Sigmoid colon (tissue), 6 donors: ENCODE measurements at regions not wholly inside any gene's neighbourhood (a gene's known extent, or its start where the extent isn't known, plus 50 kb on each side); places are given as distances from the start of the nearest gene placed in this dataset.

Experiments
- DNase-seq: peaks from one replicate; pipeline ENCODE4 v3.0.0-alpha.2; 2019
- H3K27ac ChIP-seq, 4 donors: fragments of 200-600 bp; sonication (generic); one replicate each; pipeline ENCODE4 v1.5.1; 2016 to 2019; ENCODE audit warnings: mild to moderate bottlenecking in 1 of 4
- H3K27me3 ChIP-seq, 3 donors: fragments of 200-600 bp; sonication (generic); one replicate each; pipeline ENCODE4 v1.5.1; 2019; ENCODE audit warnings: mild to moderate bottlenecking in 1 of 3
- H3K36me3 ChIP-seq, 4 donors: fragments of 200-600 bp; sonication (generic); one replicate each; pipeline ENCODE4 v1.5.1; 2016 to 2019
- H3K4me1 ChIP-seq, 4 donors: fragments of 200-600 bp; sonication (generic); one replicate each; pipeline ENCODE4 v1.5.1; 2017 to 2019
- H3K4me3 ChIP-seq, 4 donors: fragments of 200-600 bp; sonication (generic); one replicate each; pipeline ENCODE4 v1.5.1; 2017 to 2019; ENCODE audit warnings: mild to moderate bottlenecking in 2 of 4, moderate library complexity in 1 of 4
- H3K9me3 ChIP-seq, 4 donors: fragments of 200-600 bp in 3 of 4; sonication (generic) in 3 of 4; one replicate each; pipeline versions ENCODE4 v1.5.1 to v1.6.1; 2013 to 2019
- CTCF ChIP-seq, 4 experiments: fragments of 450-650 bp in 3 of 4; fragments of 200-600 bp in 1 of 4; IDR thresholded peaks; one replicate each; pipeline ENCODE4 v1.5.1; 2016 to 2019; ENCODE audit warnings: antibody characterized with exemption in 4 of 4, mild to moderate bottlenecking in 3 of 4, moderate library complexity in 2 of 4
- EP300 ChIP-seq, 4 donors: sonication (generic); formaldehyde crosslinking; IDR thresholded peaks; one replicate each; pipeline ENCODE4 v1.6.1; 2017; ENCODE audit warnings: antibody characterized with exemption in 4 of 4
- POLR2A ChIP-seq, 2 donors: fragments of 450-650 bp; IDR thresholded peaks; one replicate each; pipeline ENCODE4 v1.6.1; 2016; ENCODE audit warnings: antibody characterized with exemption in 2 of 2, mild to moderate bottlenecking in 2 of 2, moderate library complexity in 2 of 2
- POLR2AphosphoS5 ChIP-seq, 4 donors: sonication (generic); formaldehyde crosslinking; IDR thresholded peaks; one replicate each; pipeline ENCODE4 v1.6.1; 2017; ENCODE audit warnings: antibody characterized with exemption in 4 of 4
- WGBS, 2 donors: extraction: QIAGEN DNeasy Blood & Tissue Kit; methylation state at CpG; one replicate each; pipeline ENCODE4 v1.1.7; 2013; 5-methylcytosine and 5-hydroxymethylcytosine counted together
- intact Hi-C: fragments of 100-400 bp; cut with DNase I; formaldehyde crosslinking; loops from one replicate; pipeline ENCODE4 v1.15.1; 2023
- donor health status: healthy with polysubstance abuse.
- donor health status: healthy.

DNA sequence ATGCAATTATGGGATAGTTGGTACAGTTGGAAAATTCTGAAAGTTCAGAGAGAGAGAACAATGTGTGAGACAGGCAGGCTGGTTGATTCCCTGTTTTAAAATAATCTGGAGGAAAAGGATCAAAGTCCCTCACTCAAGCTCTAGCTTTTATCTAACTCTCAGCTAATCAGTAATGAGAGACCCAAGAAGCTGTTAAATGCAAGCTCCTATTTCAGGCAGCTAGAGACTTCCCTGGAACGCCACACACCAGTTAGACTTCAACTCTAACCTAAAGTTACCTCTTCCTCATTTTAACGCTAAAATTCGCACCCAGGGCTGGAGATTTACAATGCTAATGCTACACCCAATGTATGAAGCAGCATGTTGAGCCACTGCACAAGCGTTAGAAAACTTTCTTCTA is 243.1 kb downstream of the EN1 start:
- no peak for DNase-seq
- Histone ChIP-seq H3K27me3 (no peaks in the 10 kb centered on the region), H3K36me3 (no peaks in the 10 kb centered on the region), H3K4me1 (no peaks in the 10 kb centered on the region), H3K9me3 (peaks cover 0 to 3% (median 0%) of the 10 kb centered on the region in 4 donors), H3K4me3 (no peak overlapping the region), H3K27ac (no peak overlapping the region)
- 14 to 60% methylated on average over 4 of the region's 4 CpGs for WGBS, 2 donors
- TF ChIP-seq EP300 (IDR thresholded peaks at IDR 0.05) (no peak), POLR2AphosphoS5 (IDR thresholded peaks at IDR 0.05) (no peak), CTCF (IDR thresholded peaks at IDR 0.05) (no peak), POLR2A (IDR thresholded peaks at IDR 0.05) (no peak)
- intact Hi-C loops: no loop called here

DNA sequence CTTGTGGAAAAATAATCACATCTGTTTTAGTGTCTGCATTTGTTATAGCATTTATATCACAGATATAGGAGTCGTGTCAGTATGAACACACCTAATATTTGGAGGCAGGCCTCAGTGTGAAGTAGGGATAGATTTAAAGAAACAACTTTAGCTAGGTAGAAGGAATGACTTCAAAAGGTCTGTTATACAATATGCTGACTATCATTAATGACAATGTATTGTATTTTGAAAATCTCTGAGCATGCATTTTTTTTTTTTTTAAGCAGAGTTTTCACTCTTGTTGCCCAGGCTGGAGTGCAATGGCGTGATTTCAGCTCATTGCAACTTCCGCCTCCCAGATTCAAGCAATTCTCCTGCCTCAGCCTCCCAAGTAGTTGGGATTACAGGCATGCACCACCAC is 248.3 kb downstream of the EN1 start:
- no peak for TF ChIP-seq CTCF (IDR thresholded peaks at IDR 0.05)
- no peak for TF ChIP-seq EP300 (IDR thresholded peaks at IDR 0.05)
- no peak for TF ChIP-seq POLR2A (IDR thresholded peaks at IDR 0.05)
- no peak for TF ChIP-seq POLR2AphosphoS5 (IDR thresholded peaks at IDR 0.05)
- WGBS, 2 donors: 81 to 84% methylated on average over 3 of the region's 3 CpGs
- Histone ChIP-seq H3K36me3 (no peaks in the 10 kb centered on the region), H3K27me3 (no peaks in the 10 kb centered on the region), H3K4me3 (no peak overlapping the region), H3K9me3 (peaks cover 0 to 5% (median 2%) of the 10 kb centered on the region in 4 donors), H3K4me1 (no peaks in the 10 kb centered on the region), H3K27ac (no peak overlapping the region)
- no peak for DNase-seq
- intact Hi-C loops: no loop called here

- intact Hi-C loops: no loop called here
- no peaks in the 10 kb centered on the region for H3K4me1 ChIP-seq
- DNase-seq: no peak
- H3K36me3 ChIP-seq: no peaks in the 10 kb centered on the region
- no peak overlapping the region for H3K27ac ChIP-seq
- no peak overlapping the region for H3K4me3 ChIP-seq
- no peak for TF ChIP-seq POLR2AphosphoS5 (IDR thresholded peaks at IDR 0.05)
- TF ChIP-seq EP300 (IDR thresholded peaks at IDR 0.05): no peak
- no peak for TF ChIP-seq CTCF (IDR thresholded peaks at IDR 0.05)
- TF ChIP-seq POLR2A (IDR thresholded peaks at IDR 0.05): no peak
- WGBS, 2 donors: 93% methylated on average over 6 of the region's 6 CpGs
- peaks cover 0 to 5% (median 0%) of the 10 kb centered on the region in 4 donors for H3K9me3 ChIP-seq
- H3K27me3 ChIP-seq: no peaks in the 10 kb centered on the region
These were observed 250.8 kb downstream of the EN1 start for GRCh38 chr2:118596620-118597019.

DNA sequence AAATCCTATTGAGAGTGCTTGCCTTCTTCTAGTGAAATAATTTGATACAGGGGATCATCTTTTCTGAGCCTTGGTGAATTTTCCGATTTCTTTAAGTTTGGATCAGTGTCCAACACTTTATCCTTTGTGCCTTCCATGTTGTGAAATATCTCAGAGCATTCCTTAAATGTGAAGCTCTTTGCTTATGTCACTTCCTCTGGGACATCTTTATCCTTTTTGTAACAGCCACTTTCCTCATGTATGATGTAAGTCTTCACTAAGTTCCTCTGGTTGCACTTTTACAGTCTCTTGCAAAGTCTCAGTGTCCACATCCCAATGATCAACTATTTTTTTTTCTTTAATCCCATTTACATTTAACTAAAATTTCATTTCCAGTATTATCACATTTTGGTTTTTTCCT is 254.2 kb downstream of the EN1 start:
- Histone ChIP-seq H3K27me3 (no peaks in the 10 kb centered on the region), H3K9me3 (peaks cover 0 to under 1% (median 0%) of the 10 kb centered on the region in 4 donors), H3K4me1 (no peaks in the 10 kb centered on the region), H3K4me3 (no peak overlapping the region), H3K36me3 (no peaks in the 10 kb centered on the region), H3K27ac (no peak overlapping the region)
- WGBS, 2 donors: 93% methylated on average over 1 of the region's 1 CpG
- TF ChIP-seq EP300 (IDR thresholded peaks at IDR 0.05): no peak
- no peak for TF ChIP-seq POLR2A (IDR thresholded peaks at IDR 0.05)
- no peak for TF ChIP-seq POLR2AphosphoS5 (IDR thresholded peaks at IDR 0.05)
- no peak for TF ChIP-seq CTCF (IDR thresholded peaks at IDR 0.05)
- intact Hi-C loops: no loop called here
- DNase-seq: no peak

GRCh38 chr2:118591223-118591622 is 256.2 kb downstream of the EN1 start:
- H3K4me3 ChIP-seq: no peak overlapping the region
- intact Hi-C loops: no loop called here
- H3K9me3 ChIP-seq: no peaks in the 10 kb centered on the region
- H3K4me1 ChIP-seq: no peaks in the 10 kb centered on the region
- no peaks in the 10 kb centered on the region for H3K27me3 ChIP-seq
- H3K36me3 ChIP-seq: no peaks in the 10 kb centered on the region
- no peak for DNase-seq
- H3K27ac ChIP-seq: no peak overlapping the region
- 88 to 94% methylated on average over 7 of the region's 7 CpGs for WGBS, 2 donors
- TF ChIP-seq EP300 (IDR thresholded peaks at IDR 0.05) (no peak), POLR2AphosphoS5 (IDR thresholded peaks at IDR 0.05) (no peak), POLR2A (IDR thresholded peaks at IDR 0.05) (no peak)
